MCF 10A (cell line): ENCODE measurements at regions not wholly inside any gene's neighbourhood (a gene's known extent, or its start where the extent isn't known, plus 50 kb on each side); places are given as distances from the start of the nearest gene placed in this dataset.

Source experiments
- BruUV-seq: library from RNA; stranded (reverse); fragments of 400-500 nt; replicated peaks from 2 replicates; lab custom pipeline; 2021; lab: Mats Ljungman, UMichigan
- CTCF ChIA-PET: fragments of 300-600 bp; sonication (Branson Sonifier 250); formaldehyde crosslinking; extraction: SDS; loops from one replicate; lab custom pipeline; 2021; ENCODE audit warnings: antibody characterized with exemption, inconsistent platforms; lab: Yijun Ruan, JAX
- POLR2A ChIA-PET: fragments of 300-600, 350-650 bp; sonication (Branson Sonifier 250); formaldehyde crosslinking; extraction: SDS; loops from one replicate; lab custom pipeline; 2020; ENCODE audit warnings: antibody characterized with exemption, inconsistent platforms; lab: Yijun Ruan, JAX
- DNase-seq: peaks from one replicate; pipeline ENCODE4 v3.0.0-alpha.2; 2018; ENCODE audit not compliant: unreplicated experiment
- H3K27ac Mint-ChIP-seq: one replicate; pipeline ENCODE4 v1.8.0; 2022; ENCODE audit warnings: mild to moderate bottlenecking, low read depth, mixed read lengths; ENCODE audit not compliant: unreplicated experiment
- H3K27me3 Mint-ChIP-seq: one replicate; pipeline ENCODE4 v1.8.0; 2022; ENCODE audit warnings: mixed read lengths; ENCODE audit not compliant: insufficient read depth, unreplicated experiment
- H3K36me3 Mint-ChIP-seq: one replicate; pipeline ENCODE4 v1.8.0; 2022; ENCODE audit warnings: mild to moderate bottlenecking, moderate library complexity, mixed read lengths; ENCODE audit not compliant: insufficient read depth, unreplicated experiment
- H3K4me1 Mint-ChIP-seq: one replicate; pipeline ENCODE4 v1.8.0; 2022; ENCODE audit warnings: mixed read lengths; ENCODE audit not compliant: insufficient read depth, unreplicated experiment
- H3K4me3 Mint-ChIP-seq: one replicate; pipeline ENCODE4 v1.8.0; 2022; ENCODE audit warnings: mild to moderate bottlenecking, moderate library complexity, mixed read lengths; ENCODE audit not compliant: unreplicated experiment
- H3K9me3 Mint-ChIP-seq: one replicate; pipeline ENCODE4 v1.8.0; 2022; ENCODE audit warnings: mixed read lengths; ENCODE audit not compliant: unreplicated experiment
- CTCF ChIP-seq: fragments of 200-600 bp; IDR thresholded peaks from one replicate; pipeline ENCODE4 v1.8.0; 2022; ENCODE audit warnings: antibody characterized with exemption, mild to moderate bottlenecking; ENCODE audit not compliant: unreplicated experiment
- intact Hi-C: fragments of 100-400 bp; cut with micrococcal nuclease; formaldehyde crosslinking; loops from 2 replicates; pipeline ENCODE4 v1.14.1; 2022

DNA sequence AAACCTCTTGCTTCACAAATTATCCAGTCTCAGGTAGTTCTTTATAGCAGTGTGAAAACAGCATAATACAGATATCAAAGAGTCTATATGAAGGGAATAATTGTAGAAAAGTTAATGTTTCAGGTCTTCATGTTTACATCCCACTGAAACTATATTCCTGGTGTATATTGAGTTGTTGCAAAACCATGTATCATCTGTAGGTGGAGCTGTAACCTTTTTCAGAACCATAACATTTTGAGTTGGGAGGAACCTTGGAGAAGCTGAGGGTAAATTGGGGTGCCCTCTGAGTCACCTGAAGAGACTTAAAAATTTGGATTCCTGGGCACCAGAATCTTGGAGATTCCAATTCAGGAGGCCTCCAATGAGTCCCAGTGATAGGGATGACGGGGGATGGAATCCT lies 51.9 kb upstream of the TAPT1 start:
- no TSS peak for BruUV-seq
- Mint-ChIP-seq H3K9me3 (peaks cover 3% of the 10 kb centered on the region), H3K36me3 (no peaks in the 10 kb centered on the region), H3K4me1 (no peaks in the 10 kb centered on the region), H3K27ac (no peak overlapping the region), H3K4me3 (no peak overlapping the region), H3K27me3 (no peaks in the 10 kb centered on the region)
- DNase-seq, result no peak
- CTCF ChIA-PET, result interaction anchor here (1.2 to 1.7 kb wide), 2 partner anchors 11 to 1194 kb away, joined by 5 to 6 read pairs; no protein-coding TSS in a partner anchor
- no peak for TF ChIP-seq CTCF
- intact Hi-C loops, result no loop called here
- POLR2A ChIA-PET, result no interaction called here
